ENCODE measurements at regions not wholly inside any gene's neighbourhood (a gene's known extent, or its start where the extent isn't known, plus 50 kb on each side); places are given as distances from the start of the nearest gene placed in this dataset.

DNA sequence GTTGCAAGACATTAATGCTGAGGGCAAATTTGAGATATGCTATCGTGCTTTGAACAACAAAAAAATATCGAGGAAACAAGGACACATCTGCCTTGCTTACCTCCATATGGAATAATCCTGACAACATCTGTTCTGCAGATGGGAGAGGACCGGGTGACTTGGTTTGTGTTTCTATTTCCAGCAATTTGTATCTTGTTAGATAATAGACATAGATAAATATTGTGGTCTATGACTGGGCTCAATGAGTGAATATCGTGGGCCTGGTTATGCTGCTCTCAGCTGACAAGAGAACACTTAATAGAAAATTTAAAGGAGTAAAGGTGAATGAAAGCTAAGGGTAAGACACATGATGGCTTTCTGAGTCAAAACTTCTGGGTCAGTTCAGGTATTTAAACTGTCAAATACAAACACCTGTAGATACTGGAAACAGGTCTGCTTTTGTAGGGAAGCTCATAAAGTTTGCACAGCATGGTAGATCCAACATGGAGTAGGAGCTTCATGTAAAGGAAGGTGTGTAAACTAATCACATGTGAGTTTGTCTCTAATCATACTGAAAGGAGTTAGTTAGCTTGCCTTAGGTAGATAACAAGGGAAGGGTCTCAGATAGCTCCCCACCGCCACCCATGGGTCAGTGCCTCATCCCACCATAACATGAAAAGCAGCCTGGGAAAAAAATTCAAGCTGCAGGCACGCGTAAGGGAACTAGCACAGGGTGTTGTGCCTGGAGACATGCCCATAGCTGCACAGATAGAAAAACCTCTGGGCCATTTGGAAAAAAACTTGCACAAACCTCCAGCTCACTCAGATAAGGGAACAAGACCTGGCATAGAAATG, 904.1 kb upstream of the EPHA5 start:
- CTCF ChIA-PET: interaction anchor here (0.5 kb wide), 1 partner anchor 911 kb away, joined by 4 read pairs; no protein-coding TSS in a partner anchor
- POLR2A ChIA-PET: no interaction called here
- no peak for DNase-seq (ENCODE audit: extremely low spot score)
- TF ChIP-seq FOXK2 (IDR thresholded peaks at IDR 0.05): no peak
- TF ChIP-seq SUZ12 (IDR thresholded peaks at IDR 0.05): no peak
- no peak for TF ChIP-seq BHLHE40 (IDR thresholded peaks at IDR 0.05; ENCODE audit: borderline replicate concordance)
- TF ChIP-seq L3MBTL2 (conservative IDR thresholded peaks at IDR 0.05): no peak
- TF ChIP-seq ZNF384 (IDR thresholded peaks at IDR 0.05): no peak
- no peak for TF ChIP-seq LEF1 (IDR thresholded peaks at IDR 0.05; ENCODE audit: borderline replicate concordance)
- TF ChIP-seq ARNT (IDR thresholded peaks at IDR 0.05): no peak
- TF ChIP-seq, protein P1, sequence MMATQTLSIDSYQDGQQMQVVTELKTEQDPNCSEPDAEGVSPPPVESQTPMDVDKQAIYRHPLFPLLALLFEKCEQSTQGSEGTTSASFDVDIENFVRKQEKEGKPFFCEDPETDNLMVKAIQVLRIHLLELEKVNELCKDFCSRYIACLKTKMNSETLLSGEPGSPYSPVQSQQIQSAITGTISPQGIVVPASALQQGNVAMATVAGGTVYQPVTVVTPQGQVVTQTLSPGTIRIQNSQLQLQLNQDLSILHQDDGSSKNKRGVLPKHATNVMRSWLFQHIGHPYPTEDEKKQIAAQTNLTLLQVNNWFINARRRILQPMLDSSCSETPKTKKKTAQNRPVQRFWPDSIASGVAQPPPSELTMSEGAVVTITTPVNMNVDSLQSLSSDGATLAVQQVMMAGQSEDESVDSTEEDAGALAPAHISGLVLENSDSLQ (IDR thresholded peaks at IDR 0.05): no peak

DNA sequence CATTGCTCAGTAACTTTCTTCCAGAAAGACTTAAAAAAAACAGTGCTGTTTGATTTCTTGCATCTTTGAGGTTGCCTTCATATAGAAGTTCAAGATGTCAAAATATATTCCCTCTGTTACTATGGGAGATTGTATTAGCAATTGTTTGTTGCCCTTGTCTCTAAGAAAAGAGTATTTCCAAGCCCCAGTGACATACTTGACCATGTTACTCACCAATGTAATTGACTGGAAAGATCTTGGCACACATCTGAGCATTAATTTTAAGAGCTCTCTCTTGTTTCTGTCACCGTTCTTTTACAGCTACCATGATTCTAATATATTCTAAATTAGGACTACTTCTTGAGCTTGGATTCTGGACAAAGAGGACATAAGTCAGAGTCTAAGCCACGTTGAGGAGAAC, 902.7 kb upstream of the EPHA5 start:
- CTCF ChIA-PET: no interaction called here
- TF ChIP-seq, protein P1 (IDR thresholded peaks at IDR 0.05): peak; percentile 48
- TF ChIP-seq ARNT (IDR thresholded peaks at IDR 0.05): no peak
- POLR2A ChIA-PET: no interaction called here
- DNase-seq (ENCODE audit: extremely low spot score): no peak

DNA sequence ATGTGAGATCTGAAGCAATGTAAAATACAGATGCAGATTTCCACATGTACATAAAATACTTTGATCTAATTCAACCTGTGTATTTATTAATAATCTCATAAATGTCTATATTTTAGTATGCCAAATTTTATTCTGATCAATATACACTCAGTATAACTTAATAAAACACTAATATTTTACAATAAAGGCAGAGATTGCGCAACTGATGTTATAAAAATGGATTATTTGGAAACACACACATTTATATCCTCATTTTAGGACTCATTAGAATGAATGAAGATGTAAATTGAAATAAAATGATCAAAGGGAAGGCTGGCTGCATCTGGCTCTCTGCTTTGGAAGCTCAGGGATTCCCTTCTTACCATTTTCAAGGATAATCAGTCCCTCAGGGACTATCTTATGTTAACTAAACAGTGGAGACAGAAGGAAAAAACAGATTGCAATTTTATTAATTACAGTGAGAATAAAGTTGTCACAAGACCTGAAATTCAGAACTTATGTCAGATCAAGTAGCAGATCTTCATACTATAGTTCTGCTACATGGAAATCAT, 900.9 kb upstream of the EPHA5 start:
- TF ChIP-seq SP1 (IDR thresholded peaks at IDR 0.05) (no peak), ARNT (IDR thresholded peaks at IDR 0.05) (no peak), FOXM1 (IDR thresholded peaks at IDR 0.05; ENCODE audit: borderline replicate concordance) (no peak), HDGF (IDR thresholded peaks at IDR 0.05; ENCODE audit: borderline replicate concordance) (no peak), TARDBP (IDR thresholded peaks at IDR 0.05) (no peak), LEF1 (IDR thresholded peaks at IDR 0.05; ENCODE audit: borderline replicate concordance) (no peak), BHLHE40 (IDR thresholded peaks at IDR 0.05; ENCODE audit: borderline replicate concordance) (no peak), FOXK2 (IDR thresholded peaks at IDR 0.05) (no peak), CTBP1 (IDR thresholded peaks at IDR 0.05; ENCODE audit: borderline replicate concordance) (no peak), ELF4 (IDR thresholded peaks at IDR 0.05) (no peak), ZNF384 (IDR thresholded peaks at IDR 0.05) (no peak)
- TF ChIP-seq, protein P1 (IDR thresholded peaks at IDR 0.05): no peak
- POLR2A ChIA-PET: no interaction called here
- DNase-seq (ENCODE audit: extremely low spot score): no peak
- CTCF ChIA-PET: no interaction called here

DNA sequence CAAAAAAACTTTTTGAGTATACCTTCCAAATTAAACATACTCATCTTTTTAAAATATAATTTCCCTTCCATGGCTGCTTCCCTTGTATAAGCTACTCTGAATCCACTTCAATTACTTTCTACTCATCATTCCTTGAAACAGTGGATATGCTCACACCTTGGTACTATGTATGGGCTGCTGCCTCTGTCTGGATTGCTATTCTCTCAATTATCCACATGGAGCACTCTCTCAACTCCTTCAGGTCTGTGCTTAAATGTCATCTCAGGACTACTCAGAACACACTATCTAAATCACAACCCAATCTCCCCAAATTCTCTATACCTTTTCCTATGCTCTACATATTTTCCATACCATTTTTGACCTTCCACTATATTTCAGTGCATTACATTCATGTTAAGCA, 898.9 kb upstream of the EPHA5 start:
- ChIA-PET POLR2A (no interaction called here), CTCF (no interaction called here)
- DNase-seq (ENCODE audit: extremely low spot score): no peak
- no peak for TF ChIP-seq ARNT (IDR thresholded peaks at IDR 0.05)
- TF ChIP-seq CTBP1 (IDR thresholded peaks at IDR 0.05; ENCODE audit: borderline replicate concordance): no peak
- TF ChIP-seq TARDBP (IDR thresholded peaks at IDR 0.05): no peak
- TF ChIP-seq FOXM1 (IDR thresholded peaks at IDR 0.05; ENCODE audit: borderline replicate concordance): no peak
- TF ChIP-seq ELF4 (IDR thresholded peaks at IDR 0.05): no peak
- TF ChIP-seq BHLHE40 (IDR thresholded peaks at IDR 0.05; ENCODE audit: borderline replicate concordance): no peak
- TF ChIP-seq NFRKB (IDR thresholded peaks at IDR 0.05): no peak
- no peak for TF ChIP-seq SP1 (IDR thresholded peaks at IDR 0.05)
- no peak for TF ChIP-seq ZNF384 (IDR thresholded peaks at IDR 0.05)
- no peak for TF ChIP-seq FOXA1 (IDR thresholded peaks at IDR 0.05)
- TF ChIP-seq LEF1 (IDR thresholded peaks at IDR 0.05; ENCODE audit: borderline replicate concordance): no peak
- no peak for TF ChIP-seq FOXK2 (IDR thresholded peaks at IDR 0.05)
- TF ChIP-seq L3MBTL2 (conservative IDR thresholded peaks at IDR 0.05): no peak
- TF ChIP-seq, protein P1 (IDR thresholded peaks at IDR 0.05): no peak
- no peak for TF ChIP-seq HDGF (IDR thresholded peaks at IDR 0.05; ENCODE audit: borderline replicate concordance)

DNA sequence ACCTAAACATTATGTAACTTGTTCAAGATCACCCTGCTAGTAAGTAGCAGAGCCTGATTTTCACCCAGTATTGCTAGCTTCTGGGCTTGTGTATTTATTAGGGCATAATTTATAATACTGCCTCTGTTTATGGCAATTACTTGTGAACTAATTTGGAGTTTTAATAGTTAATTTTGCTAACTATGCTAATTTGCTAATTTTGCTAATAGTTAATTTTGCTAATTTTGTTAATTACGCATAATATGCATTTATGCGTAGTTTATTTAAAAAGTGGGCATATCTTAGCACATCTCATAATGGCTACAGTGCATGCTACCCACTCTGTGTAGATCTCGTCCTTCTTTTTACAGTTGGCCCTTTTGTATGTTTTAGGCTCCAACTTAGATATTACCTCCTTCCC, 898.1 kb upstream of the EPHA5 start:
- CTCF ChIA-PET: no interaction called here
- POLR2A ChIA-PET: no interaction called here

DNA sequence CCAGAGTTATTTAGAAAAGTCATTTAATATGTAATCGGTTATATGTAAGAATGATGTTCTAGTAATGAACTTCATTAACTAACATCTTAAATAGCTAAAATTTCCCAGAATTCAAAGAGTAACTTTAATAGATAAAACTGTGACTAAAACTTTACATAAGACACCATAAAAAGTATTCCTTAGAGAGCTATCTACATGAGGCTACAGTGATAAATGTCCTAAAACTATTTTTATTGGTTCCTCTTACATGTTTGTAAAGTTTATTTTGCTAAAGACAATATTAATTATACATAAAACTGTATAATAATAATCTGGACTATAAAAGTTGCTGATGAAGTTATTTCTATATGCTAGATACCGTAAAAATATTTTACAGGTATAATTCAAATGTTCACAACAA, 897.7 kb upstream of the EPHA5 start:
- TF ChIP-seq, protein P1 (IDR thresholded peaks at IDR 0.05): peak; percentile 67
- TF ChIP-seq FOXM1 (IDR thresholded peaks at IDR 0.05; ENCODE audit: borderline replicate concordance) (no peak), ZNF384 (IDR thresholded peaks at IDR 0.05) (no peak), ELF4 (IDR thresholded peaks at IDR 0.05) (no peak), NFRKB (IDR thresholded peaks at IDR 0.05) (no peak), LEF1 (IDR thresholded peaks at IDR 0.05; ENCODE audit: borderline replicate concordance) (no peak), TARDBP (IDR thresholded peaks at IDR 0.05) (no peak)
- CTCF ChIA-PET: no interaction called here
- POLR2A ChIA-PET: no interaction called here
- no peak for DNase-seq (ENCODE audit: extremely low spot score)

More for the DNA sequence above, 898.1 kb upstream of the EPHA5 start:
- no peak for TF ChIP-seq ZNF384 (IDR thresholded peaks at IDR 0.05)
- no peak for TF ChIP-seq FOXM1 (IDR thresholded peaks at IDR 0.05; ENCODE audit: borderline replicate concordance)
- no peak for TF ChIP-seq LEF1 (IDR thresholded peaks at IDR 0.05; ENCODE audit: borderline replicate concordance)
- TF ChIP-seq ARNT (IDR thresholded peaks at IDR 0.05): no peak
- TF ChIP-seq SP1 (IDR thresholded peaks at IDR 0.05): no peak
- no peak for TF ChIP-seq HDGF (IDR thresholded peaks at IDR 0.05; ENCODE audit: borderline replicate concordance)
- no peak for TF ChIP-seq CTBP1 (IDR thresholded peaks at IDR 0.05; ENCODE audit: borderline replicate concordance)
- DNase-seq (ENCODE audit: extremely low spot score): no peak
